ENCODE measurements at regions not wholly inside any gene's neighbourhood (a gene's known extent, or its start where the extent isn't known, plus 50 kb on each side); places are given as distances from the start of the nearest gene placed in this dataset.
"Not testable (repeated sequence)": the region's sequence is repeated elsewhere in the genome, so short reads cannot be mapped to it uniquely, and the experiment has no call there.

DNA sequence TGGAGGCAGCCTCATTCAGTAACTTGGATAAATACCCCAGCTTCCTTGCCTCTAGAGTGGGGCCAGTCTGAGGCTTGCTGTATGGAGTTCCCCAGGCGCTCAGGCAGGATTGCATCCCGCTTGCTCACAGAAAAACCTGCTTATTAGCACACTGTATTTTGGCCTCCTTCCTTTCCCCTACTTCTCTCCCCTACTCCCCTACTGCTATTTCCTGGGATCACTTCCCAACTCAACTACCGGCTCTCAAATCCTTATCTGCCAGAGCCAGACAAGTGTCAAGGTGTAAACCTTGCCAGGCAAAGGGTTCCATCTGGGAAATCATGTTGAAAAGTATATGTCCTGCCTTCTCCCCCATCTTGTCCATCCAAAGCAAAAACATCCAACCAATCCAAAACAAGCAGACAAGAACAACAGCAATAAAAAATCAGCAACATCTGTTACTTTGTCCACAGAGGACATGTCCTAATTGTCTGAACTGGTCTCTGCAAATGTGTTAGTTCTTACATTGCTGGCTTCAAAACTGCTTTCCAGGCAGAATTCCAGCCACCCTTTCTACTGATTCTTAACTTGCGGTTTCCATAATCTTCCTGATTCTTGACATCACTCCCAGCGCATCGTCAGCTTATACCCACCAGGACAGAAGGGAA lies 164.1 kb upstream of the SEMA6A start:
- DNase-seq (ENCODE audit: low spot score) = no peak

GRCh38 chr5:116738239-116738614 lies 163.6 kb upstream of the SEMA6A start:
- no peak for DNase-seq (ENCODE audit: low spot score)

DNA sequence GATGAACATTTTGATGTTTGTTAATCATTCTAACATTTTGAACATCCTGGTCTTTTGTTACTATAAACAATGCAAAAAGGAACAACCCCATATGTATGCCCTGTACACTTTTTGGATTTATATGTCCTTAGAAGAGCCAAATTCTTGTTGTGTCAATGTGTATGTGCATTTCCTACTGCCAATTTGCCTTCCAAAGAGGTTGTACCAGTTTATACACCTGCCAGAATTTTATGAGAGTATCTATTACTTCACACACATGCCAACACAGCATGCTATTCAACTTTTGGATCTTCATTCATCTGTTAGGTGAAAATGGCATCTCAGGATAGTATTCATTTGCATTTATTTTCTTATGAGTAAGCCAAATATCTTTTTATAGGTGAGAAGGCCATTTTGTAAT lies 162.0 kb upstream of the SEMA6A start:
- no peak for DNase-seq (ENCODE audit: low spot score)

DNA sequence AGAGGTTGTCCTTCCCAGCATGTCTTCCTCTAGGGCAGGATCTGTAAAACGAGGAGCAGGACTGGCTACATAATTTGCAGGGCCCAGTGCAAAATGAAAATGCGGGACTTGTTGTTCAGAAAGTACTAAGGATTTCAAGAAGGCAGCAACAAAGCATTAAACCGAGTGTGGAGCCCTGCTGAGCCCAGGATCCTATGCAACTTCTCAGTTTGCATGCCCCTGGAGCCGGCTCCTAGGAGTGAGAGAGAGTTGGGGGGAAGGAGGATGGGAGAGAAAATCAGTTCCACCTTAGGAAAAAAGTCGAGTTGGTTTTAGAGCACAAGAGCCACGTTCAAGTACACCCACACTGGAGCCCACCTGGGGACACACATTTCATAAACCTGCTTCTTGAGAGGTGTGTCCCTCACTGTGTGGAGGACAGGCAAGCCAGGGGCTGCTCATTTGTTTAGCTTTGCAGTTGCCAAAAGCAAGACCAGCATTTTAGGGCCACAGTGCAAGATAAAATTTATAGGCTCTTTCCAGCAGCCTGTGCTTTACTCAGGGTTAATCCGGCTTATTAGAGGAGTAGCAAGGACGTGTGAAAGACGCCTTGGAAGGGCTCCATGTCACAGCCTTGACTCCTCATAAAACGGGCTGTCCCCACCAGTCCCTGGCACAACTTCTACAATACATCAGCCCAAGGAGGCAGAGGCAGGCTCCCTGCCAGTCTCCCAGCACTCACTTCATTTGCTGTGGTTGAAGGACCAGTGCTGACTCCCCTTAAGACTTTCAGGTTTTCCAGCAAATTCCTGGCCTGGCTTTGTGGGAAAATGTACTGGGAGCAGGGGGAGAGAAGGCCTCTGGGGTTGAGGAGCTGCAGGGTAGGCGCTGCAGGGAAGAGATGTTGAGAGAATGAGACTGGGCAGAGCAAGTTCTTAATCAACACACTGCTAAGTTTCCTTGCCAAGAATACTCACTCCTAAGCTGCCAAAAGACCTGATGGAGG lies 159.7 kb upstream of the SEMA6A start:
- DNase-seq (ENCODE audit: low spot score) = peak; percentile 26

DNA sequence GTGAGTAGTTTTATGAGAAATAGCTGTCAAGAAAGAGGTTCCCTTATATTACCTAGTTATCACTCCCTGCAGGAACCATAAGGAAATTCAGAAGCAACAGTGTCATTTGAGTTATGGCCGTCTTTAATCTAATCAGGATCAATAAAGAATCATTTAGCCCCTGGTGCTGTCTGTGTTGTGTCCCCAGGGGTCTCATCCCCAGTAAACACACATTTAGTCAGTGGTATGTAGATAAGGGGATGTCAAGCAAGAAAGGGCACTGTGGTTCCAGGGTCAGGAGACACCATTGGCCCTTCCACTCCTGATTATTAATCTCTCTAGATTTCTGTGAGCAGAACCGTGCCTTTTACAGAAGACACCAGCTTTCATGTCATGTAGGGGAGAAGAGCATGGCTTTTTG lies 158.0 kb upstream of the SEMA6A start:
- no peak for DNase-seq (ENCODE audit: low spot score)

- DNase-seq (ENCODE audit: low spot score) = no peak
These were observed 156.8 kb upstream of the SEMA6A start for GRCh38 chr5:116731432-116731831.

DNA sequence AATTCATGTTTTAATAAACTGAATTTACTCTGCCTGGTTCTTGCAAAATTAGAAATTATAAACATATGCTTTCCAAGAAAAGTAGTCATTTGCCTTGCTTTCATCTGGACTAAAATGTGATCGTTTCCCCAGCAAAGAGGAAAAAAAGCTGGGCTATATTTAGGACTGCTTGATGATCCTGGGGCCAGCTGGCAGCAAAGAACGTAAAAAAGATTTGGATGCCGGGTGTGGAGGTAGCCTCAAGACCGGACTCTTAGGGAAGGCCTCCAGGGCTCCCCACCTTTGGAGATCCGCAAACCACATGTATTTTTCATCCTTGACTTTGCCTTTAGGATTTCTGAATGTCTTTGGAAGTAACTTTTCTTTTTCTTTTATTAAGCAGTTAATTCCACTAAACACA lies 156.1 kb upstream of the SEMA6A start:
- DNase-seq (ENCODE audit: low spot score) = no peak

DNA sequence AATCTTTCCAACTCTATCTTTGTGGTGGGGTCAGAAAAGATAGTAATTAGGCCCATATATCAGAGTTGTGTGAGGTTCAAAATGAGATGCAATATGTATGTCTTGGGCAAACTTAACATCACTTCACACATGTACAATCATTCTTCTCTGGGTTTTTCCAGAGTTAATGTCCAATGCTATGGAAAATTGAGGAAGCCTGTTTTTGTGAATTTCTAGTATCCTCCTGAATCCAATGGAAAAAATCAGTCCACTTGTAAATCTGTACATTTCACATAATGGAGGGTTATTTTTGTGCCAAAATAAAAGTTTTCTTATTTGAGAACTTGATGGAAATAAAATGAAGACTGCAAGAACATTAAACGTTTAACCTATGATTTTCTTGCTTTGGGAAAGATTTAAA lies 155.6 kb upstream of the SEMA6A start:
- no peak for DNase-seq (ENCODE audit: low spot score)

DNA sequence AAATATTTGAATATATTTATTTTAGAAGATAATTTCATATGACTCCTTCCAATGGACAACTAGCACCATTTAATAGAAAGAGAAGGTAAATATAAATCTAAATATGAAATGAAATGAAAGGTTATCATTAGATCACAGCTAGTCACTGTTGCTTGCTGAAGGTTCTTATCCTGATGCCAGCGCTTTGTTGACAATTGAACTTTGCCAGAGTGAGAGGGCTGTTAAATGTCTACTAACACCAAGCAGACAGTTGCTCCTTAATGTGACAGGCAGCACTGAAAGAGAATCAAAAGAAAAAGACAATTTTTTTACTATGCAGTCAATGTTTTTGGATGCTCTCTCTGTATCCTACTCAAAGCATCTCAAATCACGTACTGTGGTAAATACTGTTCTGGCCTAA lies 152.6 kb upstream of the SEMA6A start:
- no peak for DNase-seq (ENCODE audit: low spot score)

- not testable (repeated sequence) for DNase-seq (ENCODE audit: low spot score)
These were observed 151.6 kb upstream of the SEMA6A start for GRCh38 chr5:116726180-116726579.

GRCh38 chr5:116724971-116725370 lies 150.3 kb upstream of the SEMA6A start:
- DNase-seq (ENCODE audit: low spot score) = no peak

DNA sequence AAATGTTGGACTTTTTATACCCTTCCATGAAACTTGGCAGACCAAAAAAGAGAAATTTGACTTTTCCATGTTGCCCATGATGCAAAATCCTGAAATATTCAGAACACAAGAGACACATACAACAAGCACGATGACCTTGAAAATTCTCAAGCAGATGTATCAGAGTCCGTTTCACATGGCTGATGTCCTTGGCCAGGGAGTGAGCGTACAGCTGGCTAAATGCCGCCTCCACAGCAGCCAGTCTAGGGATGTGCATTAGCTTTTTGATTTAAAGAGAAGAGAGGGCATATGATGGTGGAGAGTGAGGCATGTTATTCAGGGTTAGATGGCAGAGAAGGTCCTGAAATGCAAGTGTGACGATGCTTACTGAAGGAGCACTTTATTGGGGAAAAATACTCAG lies 148.0 kb upstream of the SEMA6A start:
- no peak for DNase-seq (ENCODE audit: low spot score)

DNA sequence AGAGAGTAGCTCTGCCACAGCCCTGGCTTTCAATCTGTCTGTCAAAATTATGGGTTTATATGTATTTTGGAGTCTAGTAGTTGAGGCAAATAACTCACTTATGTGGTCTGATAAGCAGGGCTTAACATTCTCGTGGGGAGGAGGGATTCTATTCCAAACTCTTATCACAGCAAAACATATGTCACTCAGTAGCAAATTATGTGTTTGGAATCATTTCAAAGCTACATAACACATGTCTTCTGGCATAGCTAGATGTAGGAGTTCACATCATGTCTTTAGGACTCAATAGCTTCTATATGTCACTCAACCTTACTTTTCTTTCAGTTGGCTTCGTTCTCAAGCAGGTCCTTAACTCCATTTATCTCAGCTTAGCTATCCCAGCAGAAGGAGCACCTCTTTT lies 144.5 kb upstream of the SEMA6A start:
- DNase-seq (ENCODE audit: low spot score) = no peak

DNA sequence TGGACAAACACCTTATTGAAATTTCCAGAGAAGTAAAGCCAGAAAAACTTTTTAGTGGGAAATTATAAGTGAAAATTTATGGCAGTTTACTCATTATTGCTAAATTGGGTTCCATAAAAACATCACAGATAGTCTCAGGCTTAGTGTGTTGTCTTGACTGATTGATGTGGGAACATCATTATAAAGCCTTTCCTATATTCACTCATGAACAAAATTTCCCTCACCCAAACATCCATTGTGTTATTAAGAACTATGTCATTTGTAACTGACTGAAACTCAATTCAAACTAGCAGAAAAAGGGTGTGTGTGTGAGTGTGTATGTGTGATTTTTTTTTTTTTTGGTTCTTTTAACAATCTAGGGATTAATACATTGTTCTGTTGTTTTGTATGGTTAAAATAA lies 143.7 kb upstream of the SEMA6A start:
- no peak for DNase-seq (ENCODE audit: low spot score)

GRCh38 chr5:116709082-116709481 lies 134.5 kb upstream of the SEMA6A start:
- no peak for DNase-seq (ENCODE audit: low spot score)

DNA sequence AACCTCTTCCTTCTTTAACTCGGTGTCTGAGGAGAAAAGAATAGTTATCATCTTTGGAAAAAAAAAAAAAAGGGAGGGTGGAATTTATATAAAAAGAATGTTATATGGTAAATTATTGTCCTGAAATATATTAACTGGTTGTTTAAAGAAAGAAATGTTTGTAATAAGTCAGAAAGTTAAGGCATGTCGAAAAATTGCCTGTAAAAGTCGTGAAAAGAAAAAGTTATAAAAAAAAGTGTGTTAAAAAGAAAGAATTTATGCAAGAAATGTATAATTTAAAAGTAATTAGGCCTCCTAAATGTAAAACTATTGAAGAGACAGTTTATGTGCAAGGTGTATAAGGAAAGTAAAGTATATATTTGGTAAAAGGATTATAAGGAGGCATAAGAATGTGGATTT lies 130.5 kb upstream of the SEMA6A start:
- not testable (repeated sequence) for DNase-seq (ENCODE audit: low spot score)

DNA sequence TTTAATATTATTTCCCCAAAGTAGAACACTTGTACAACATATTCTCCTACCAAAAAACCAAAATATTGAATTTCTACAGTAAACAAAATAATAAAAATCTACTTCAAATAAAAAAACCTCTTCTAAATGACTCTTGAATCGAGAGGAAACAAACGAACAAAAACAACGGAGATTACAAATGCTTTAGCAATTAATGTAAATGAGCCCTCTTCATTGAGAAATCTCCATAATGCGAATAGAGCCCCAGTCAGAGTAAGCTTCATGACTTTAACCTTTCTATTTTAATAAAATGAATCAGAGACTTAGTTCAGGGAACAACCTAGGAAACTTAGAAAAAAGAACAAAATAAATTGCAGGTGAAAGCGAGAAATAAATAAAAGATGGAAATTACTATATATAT lies 129.3 kb upstream of the SEMA6A start:
- no peak for DNase-seq (ENCODE audit: low spot score)

GRCh38 chr5:116703328-116703727 lies 128.7 kb upstream of the SEMA6A start:
- DNase-seq (ENCODE audit: low spot score) = no peak

DNA sequence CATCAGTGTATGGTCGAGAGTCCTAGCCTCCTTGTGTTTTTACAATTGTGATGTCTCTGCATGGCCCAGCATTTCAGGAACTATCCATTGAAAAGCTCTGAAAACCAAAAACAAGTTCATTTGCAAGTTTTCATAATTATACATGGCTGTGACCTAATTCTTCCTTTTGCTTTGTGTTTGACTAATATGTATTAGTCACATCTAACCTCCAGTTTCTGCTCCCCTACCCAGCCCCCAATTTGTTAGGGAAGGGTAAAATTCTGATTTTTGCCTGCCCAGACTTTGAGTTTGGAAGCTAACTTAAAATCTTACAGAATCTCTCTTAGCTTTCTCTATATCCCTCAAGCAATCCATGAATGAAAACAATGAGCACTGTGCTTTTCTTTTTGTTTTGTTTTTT lies 128.2 kb upstream of the SEMA6A start:
- no peak for DNase-seq (ENCODE audit: low spot score)

GRCh38 chr5:116699332-116699731 lies 124.7 kb upstream of the SEMA6A start:
- DNase-seq (ENCODE audit: low spot score) = no peak

DNA sequence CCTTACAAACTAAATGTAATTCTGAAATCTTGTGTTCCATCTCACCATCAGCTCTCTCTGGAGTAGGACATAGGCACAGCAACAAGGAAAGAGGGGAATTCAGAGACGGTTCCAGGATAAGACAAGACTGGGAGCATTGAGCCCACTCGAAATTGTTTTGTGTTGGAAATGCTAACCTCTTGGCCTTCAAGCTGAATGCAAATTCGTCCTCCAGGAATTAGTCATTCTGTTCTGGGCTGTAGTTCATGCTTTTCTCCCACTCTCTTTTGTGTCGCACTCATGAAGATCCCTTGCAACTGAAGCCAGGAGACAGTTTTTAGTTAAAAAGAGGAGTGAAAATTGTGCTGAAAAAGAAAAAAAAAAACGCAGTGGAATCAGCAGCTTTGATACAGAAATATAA lies 121.7 kb upstream of the SEMA6A start:
- no peak for DNase-seq (ENCODE audit: low spot score)

GRCh38 chr5:116695681-116696080 lies 121.1 kb upstream of the SEMA6A start:
- DNase-seq (ENCODE audit: low spot score) = no peak

GRCh38 chr5:116686438-116686837 lies 111.8 kb upstream of the SEMA6A start:
- no peak for DNase-seq (ENCODE audit: low spot score)

DNA sequence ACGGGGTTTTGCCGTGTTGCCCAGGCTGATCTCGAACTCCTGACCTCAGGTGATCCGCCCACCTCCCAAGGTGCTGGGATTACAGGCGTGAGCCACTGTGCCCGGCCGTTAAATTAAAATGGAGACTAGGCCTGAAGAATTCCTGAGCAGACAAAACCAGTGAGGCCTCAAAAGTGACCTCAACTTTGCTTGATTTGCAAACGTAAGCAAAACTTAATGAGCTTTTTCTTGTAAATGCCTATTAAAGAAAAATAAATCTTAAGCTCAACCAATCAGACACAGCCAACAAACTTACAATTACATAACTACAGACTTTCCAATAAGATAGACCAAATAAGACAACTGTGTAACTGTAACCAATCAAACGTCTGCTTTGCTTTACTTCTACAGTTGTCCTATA lies 111.3 kb upstream of the SEMA6A start:
- no peak for DNase-seq (ENCODE audit: low spot score)
